ENCODE measurements at regions not wholly inside any gene's neighbourhood (a gene's known extent, or its start where the extent isn't known, plus 50 kb on each side); places are given as distances from the start of the nearest gene placed in this dataset.
"Not testable (repeated sequence)": the region's sequence is repeated elsewhere in the genome, so short reads cannot be mapped to it uniquely, and the experiment has no call there.

- Histone ChIP-seq H3K9me3 (ENCODE audit: control insufficient read depth in 3 of 3, low read length in 3 of 3) (no peaks in the 10 kb centered on the region), H3K27ac (ENCODE audit: low read depth, low read length) (no peak overlapping the region), H3K36me3 (ENCODE audit: control insufficient read depth in 3 of 3, insufficient read depth in 3 of 3, low read length in 3 of 3) (no peaks in the 10 kb centered on the region), H3K4me1 (ENCODE audit: control insufficient read depth in 3 of 3, insufficient read depth in 3 of 3, low read length in 3 of 3) (no peaks in the 10 kb centered on the region), H3K27me3 (ENCODE audit: control insufficient read depth in 3 of 3, insufficient read depth in 3 of 3, low read length in 3 of 3) (no peaks in the 10 kb centered on the region), H3K9ac (ENCODE audit: low read depth in 1 of 3, low read length in 3 of 3) (no peak overlapping the region), H3K4me3 (ENCODE audit: low read length in 3 of 3) (no peak overlapping the region)
Observed at GRCh38 chr13:37510441-37510840, 88.1 kb downstream of the POSTN start.

DNA sequence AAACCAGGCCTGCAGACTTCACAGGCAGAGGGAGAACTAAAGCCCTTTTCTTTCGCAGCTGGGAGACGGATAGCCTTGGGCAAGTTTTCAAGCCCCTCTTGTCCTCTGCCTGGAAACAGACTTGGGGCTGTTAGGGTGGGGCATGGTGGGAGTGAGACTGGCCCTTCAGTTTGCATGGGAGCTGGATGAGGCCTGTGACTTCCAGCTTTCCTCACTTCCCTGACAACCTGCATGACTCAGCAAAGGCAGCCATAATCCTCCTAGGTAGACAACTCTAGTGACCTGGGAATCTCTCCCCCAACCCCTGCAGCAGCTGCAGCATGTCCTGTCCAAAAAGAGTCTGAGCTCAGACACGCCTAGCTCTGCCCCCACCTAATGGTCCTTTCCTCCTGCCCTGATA lies 93.0 kb downstream of the POSTN start:
- H3K36me3 ChIP-seq (ENCODE audit: control insufficient read depth in 3 of 3, insufficient read depth in 3 of 3, low read length in 3 of 3) = no peaks in the 10 kb centered on the region
- H3K27me3 ChIP-seq (ENCODE audit: control insufficient read depth in 3 of 3, insufficient read depth in 3 of 3, low read length in 3 of 3) = no peaks in the 10 kb centered on the region
- H3K9ac ChIP-seq (ENCODE audit: low read depth in 1 of 3, low read length in 3 of 3) = no peak overlapping the region
- H3K4me3 ChIP-seq (ENCODE audit: low read length in 3 of 3) = no peak overlapping the region
- H3K27ac ChIP-seq (ENCODE audit: low read depth, low read length) = no peak overlapping the region
- H3K4me1 ChIP-seq (ENCODE audit: control insufficient read depth in 3 of 3, insufficient read depth in 3 of 3, low read length in 3 of 3) = no peaks in the 10 kb centered on the region
- no peaks in the 10 kb centered on the region for H3K9me3 ChIP-seq (ENCODE audit: control insufficient read depth in 3 of 3, low read length in 3 of 3)

- Histone ChIP-seq H3K27me3 (ENCODE audit: control insufficient read depth in 3 of 3, insufficient read depth in 3 of 3, low read length in 3 of 3) (no peaks in the 10 kb centered on the region), H3K36me3 (ENCODE audit: control insufficient read depth in 3 of 3, insufficient read depth in 3 of 3, low read length in 3 of 3) (no peaks in the 10 kb centered on the region), H3K9ac (ENCODE audit: low read depth in 1 of 3, low read length in 3 of 3) (no peak overlapping the region), H3K4me3 (ENCODE audit: low read length in 3 of 3) (no peak overlapping the region), H3K9me3 (ENCODE audit: control insufficient read depth in 3 of 3, low read length in 3 of 3) (no peaks in the 10 kb centered on the region), H3K4me1 (ENCODE audit: control insufficient read depth in 3 of 3, insufficient read depth in 3 of 3, low read length in 3 of 3) (no peaks in the 10 kb centered on the region), H3K27ac (ENCODE audit: low read depth, low read length) (no peak overlapping the region)
Observed at GRCh38 chr13:37504251-37504650, 94.3 kb downstream of the POSTN start.

DNA sequence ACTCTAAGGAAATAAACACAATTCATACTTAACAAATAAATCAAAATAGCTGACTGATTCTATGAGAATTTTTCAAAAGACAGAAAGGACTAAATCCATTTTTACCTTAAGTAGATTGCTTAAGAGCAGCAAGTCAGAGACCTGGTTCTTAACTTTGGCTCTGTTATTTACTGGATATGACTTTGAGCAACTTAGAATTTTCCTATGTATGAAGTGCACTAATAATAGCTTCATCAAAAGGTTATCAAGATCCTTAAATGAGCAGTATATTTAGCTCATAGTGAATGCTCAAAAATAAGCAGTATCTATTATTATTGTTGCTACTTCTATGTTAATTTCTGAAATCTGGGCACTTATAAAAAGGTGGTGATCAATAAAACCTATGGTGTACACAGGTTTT lies 95.3 kb downstream of the POSTN start:
- Histone ChIP-seq H3K27ac (ENCODE audit: low read depth, low read length) (no peak overlapping the region), H3K4me3 (ENCODE audit: low read length in 3 of 3) (no peak overlapping the region), H3K9me3 (ENCODE audit: control insufficient read depth in 3 of 3, low read length in 3 of 3) (no peaks in the 10 kb centered on the region), H3K9ac (ENCODE audit: low read depth in 1 of 3, low read length in 3 of 3) (no peak overlapping the region), H3K4me1 (ENCODE audit: control insufficient read depth in 3 of 3, insufficient read depth in 3 of 3, low read length in 3 of 3) (no peaks in the 10 kb centered on the region), H3K36me3 (ENCODE audit: control insufficient read depth in 3 of 3, insufficient read depth in 3 of 3, low read length in 3 of 3) (no peaks in the 10 kb centered on the region), H3K27me3 (ENCODE audit: control insufficient read depth in 3 of 3, insufficient read depth in 3 of 3, low read length in 3 of 3) (no peaks in the 10 kb centered on the region)

GRCh38 chr13:37502303-37502993 lies 96.1 kb downstream of the POSTN start:
- not testable (repeated sequence) for H3K27ac ChIP-seq (ENCODE audit: low read depth, low read length); H3K27me3 ChIP-seq (ENCODE audit: control insufficient read depth in 3 of 3, insufficient read depth in 3 of 3, low read length in 3 of 3); H3K4me3 ChIP-seq (ENCODE audit: low read length in 3 of 3); H3K9ac ChIP-seq (ENCODE audit: low read depth in 1 of 3, low read length in 3 of 3); H3K4me1 ChIP-seq (ENCODE audit: control insufficient read depth in 3 of 3, insufficient read depth in 3 of 3, low read length in 3 of 3); H3K9me3 ChIP-seq (ENCODE audit: control insufficient read depth in 3 of 3, low read length in 3 of 3); H3K36me3 ChIP-seq (ENCODE audit: control insufficient read depth in 3 of 3, insufficient read depth in 3 of 3, low read length in 3 of 3)

- Histone ChIP-seq H3K27ac (ENCODE audit: low read depth, low read length) (no peak overlapping the region), H3K36me3 (ENCODE audit: control insufficient read depth in 3 of 3, insufficient read depth in 3 of 3, low read length in 3 of 3) (no peaks in the 10 kb centered on the region), H3K27me3 (ENCODE audit: control insufficient read depth in 3 of 3, insufficient read depth in 3 of 3, low read length in 3 of 3) (no peaks in the 10 kb centered on the region), H3K9ac (ENCODE audit: low read depth in 1 of 3, low read length in 3 of 3) (no peak overlapping the region), H3K4me3 (ENCODE audit: low read length in 3 of 3) (no peak overlapping the region), H3K9me3 (ENCODE audit: control insufficient read depth in 3 of 3, low read length in 3 of 3) (no peaks in the 10 kb centered on the region), H3K4me1 (ENCODE audit: control insufficient read depth in 3 of 3, insufficient read depth in 3 of 3, low read length in 3 of 3) (no peaks in the 10 kb centered on the region)
Observed at GRCh38 chr13:37501187-37501586, 97.4 kb downstream of the POSTN start.

DNA sequence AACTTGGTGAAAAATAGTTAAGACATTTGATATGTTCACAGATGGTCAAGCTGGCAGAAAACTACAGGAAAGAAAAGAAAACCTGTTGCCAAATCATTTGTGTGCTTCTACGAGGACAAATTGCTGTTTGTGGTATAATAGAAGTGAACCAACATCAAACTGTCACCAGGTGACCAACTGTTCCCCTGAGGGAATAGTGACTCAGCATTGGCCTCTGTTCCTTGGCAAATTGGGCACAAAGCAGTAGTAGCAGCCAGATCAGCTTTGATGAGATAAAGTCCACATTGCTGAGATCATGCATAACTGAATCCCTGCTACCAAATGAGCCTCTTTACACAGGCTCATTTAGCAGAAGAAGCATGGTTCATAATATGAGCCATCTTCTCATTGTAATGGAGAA lies 103.5 kb downstream of the POSTN start:
- Histone ChIP-seq H3K27me3 (ENCODE audit: control insufficient read depth in 3 of 3, insufficient read depth in 3 of 3, low read length in 3 of 3) (no peaks in the 10 kb centered on the region), H3K9me3 (ENCODE audit: control insufficient read depth in 3 of 3, low read length in 3 of 3) (no peaks in the 10 kb centered on the region), H3K4me1 (ENCODE audit: control insufficient read depth in 3 of 3, insufficient read depth in 3 of 3, low read length in 3 of 3) (peaks cover 0 to 3% (median 0%) of the 10 kb centered on the region in 3 donors), H3K9ac (ENCODE audit: low read depth in 1 of 3, low read length in 3 of 3) (no peak overlapping the region), H3K4me3 (ENCODE audit: low read length in 3 of 3) (no peak overlapping the region), H3K27ac (ENCODE audit: low read depth, low read length) (no peak overlapping the region), H3K36me3 (ENCODE audit: control insufficient read depth in 3 of 3, insufficient read depth in 3 of 3, low read length in 3 of 3) (no peaks in the 10 kb centered on the region)

- Histone ChIP-seq H3K4me1 (ENCODE audit: control insufficient read depth in 3 of 3, insufficient read depth in 3 of 3, low read length in 3 of 3) (peaks cover 0 to 3% (median 0%) of the 10 kb centered on the region in 3 donors), H3K27me3 (ENCODE audit: control insufficient read depth in 3 of 3, insufficient read depth in 3 of 3, low read length in 3 of 3) (no peaks in the 10 kb centered on the region), H3K36me3 (ENCODE audit: control insufficient read depth in 3 of 3, insufficient read depth in 3 of 3, low read length in 3 of 3) (no peaks in the 10 kb centered on the region), H3K9me3 (ENCODE audit: control insufficient read depth in 3 of 3, low read length in 3 of 3) (no peaks in the 10 kb centered on the region), H3K27ac (ENCODE audit: low read depth, low read length) (no peak overlapping the region), H3K9ac (ENCODE audit: low read depth in 1 of 3, low read length in 3 of 3) (no peak overlapping the region), H3K4me3 (ENCODE audit: low read length in 3 of 3) (no peak overlapping the region)
Observed at GRCh38 chr13:37493775-37494174, 104.8 kb downstream of the POSTN start.

DNA sequence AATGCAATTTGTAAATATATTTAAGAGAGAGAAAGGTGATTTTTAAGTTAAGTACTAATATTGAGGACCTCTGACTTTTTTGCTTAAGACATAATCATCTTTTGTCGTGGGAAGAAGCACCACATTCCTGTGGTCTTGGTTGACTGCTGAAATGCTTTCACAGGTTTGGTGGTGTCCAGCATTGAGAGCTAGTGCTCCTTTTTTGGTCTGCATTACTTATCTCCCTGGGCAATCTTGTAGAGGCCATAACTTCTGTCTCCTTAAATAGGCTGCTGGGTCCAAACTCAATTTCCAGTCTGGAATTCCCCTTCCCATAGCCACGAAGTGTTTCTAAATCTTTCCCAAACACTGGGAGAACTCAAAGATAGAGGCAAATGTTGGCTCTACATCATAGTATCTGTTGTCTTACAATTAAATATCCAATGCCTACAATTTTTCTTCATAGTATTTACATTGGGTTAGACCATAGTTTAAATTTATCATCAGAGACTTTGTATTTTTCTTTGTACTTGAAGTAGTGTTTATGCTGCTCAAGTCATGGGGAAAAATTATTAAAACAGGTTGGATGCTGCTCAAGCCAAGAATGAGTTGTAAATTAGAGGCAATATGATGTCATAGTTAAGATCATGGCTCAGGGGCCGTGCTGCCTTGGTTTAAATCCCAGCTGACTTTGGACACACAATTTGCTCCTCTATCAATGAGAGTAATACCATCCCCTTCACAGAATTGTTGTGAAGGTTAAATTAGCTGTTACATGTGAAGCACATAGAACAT lies 105.6 kb downstream of the POSTN start:
- Histone ChIP-seq H3K4me3 (ENCODE audit: low read length in 3 of 3) (no peak overlapping the region), H3K4me1 (ENCODE audit: control insufficient read depth in 3 of 3, insufficient read depth in 3 of 3, low read length in 3 of 3) (peaks cover 0 to 3% (median 0%) of the 10 kb centered on the region in 3 donors), H3K9ac (ENCODE audit: low read depth in 1 of 3, low read length in 3 of 3) (no peak overlapping the region), H3K36me3 (ENCODE audit: control insufficient read depth in 3 of 3, insufficient read depth in 3 of 3, low read length in 3 of 3) (no peaks in the 10 kb centered on the region), H3K9me3 (ENCODE audit: control insufficient read depth in 3 of 3, low read length in 3 of 3) (no peaks in the 10 kb centered on the region), H3K27ac (ENCODE audit: low read depth, low read length) (no peak overlapping the region), H3K27me3 (ENCODE audit: control insufficient read depth in 3 of 3, insufficient read depth in 3 of 3, low read length in 3 of 3) (no peaks in the 10 kb centered on the region)

DNA sequence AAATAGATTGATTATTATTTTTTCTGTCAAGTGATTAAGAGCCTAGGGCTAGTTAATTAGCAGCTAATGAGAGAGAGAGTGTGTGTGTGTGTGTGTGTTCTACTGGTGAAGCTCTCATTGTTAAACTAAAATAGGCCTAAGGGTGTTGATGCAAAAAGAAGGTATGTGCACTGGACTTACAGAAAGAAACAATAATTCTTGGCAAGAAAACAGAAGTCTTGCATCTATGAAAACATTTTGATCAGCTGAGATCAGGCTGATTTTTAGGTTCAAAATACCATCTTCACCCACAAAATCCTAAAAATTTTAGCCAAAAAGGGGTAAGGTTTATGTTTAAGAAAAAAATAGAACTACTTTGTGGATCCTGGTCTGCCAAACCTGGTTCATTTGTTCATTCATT lies 106.5 kb downstream of the POSTN start:
- peaks cover 0 to 3% (median 0%) of the 10 kb centered on the region in 3 donors for H3K4me1 ChIP-seq (ENCODE audit: control insufficient read depth in 3 of 3, insufficient read depth in 3 of 3, low read length in 3 of 3)
- H3K4me3 ChIP-seq (ENCODE audit: low read length in 3 of 3) = no peak overlapping the region
- H3K9me3 ChIP-seq (ENCODE audit: control insufficient read depth in 3 of 3, low read length in 3 of 3) = no peaks in the 10 kb centered on the region
- no peaks in the 10 kb centered on the region for H3K36me3 ChIP-seq (ENCODE audit: control insufficient read depth in 3 of 3, insufficient read depth in 3 of 3, low read length in 3 of 3)
- H3K9ac ChIP-seq (ENCODE audit: low read depth in 1 of 3, low read length in 3 of 3) = no peak overlapping the region
- no peak overlapping the region for H3K27ac ChIP-seq (ENCODE audit: low read depth, low read length)
- no peaks in the 10 kb centered on the region for H3K27me3 ChIP-seq (ENCODE audit: control insufficient read depth in 3 of 3, insufficient read depth in 3 of 3, low read length in 3 of 3)
